SK-N-SH treated with all-trans-retinoic acid at 6 μM for 48 hours (cell line): ENCODE measurements at regions not wholly inside any gene's neighbourhood (a gene's known extent, or its start where the extent isn't known, plus 50 kb on each side); places are given as distances from the start of the nearest gene placed in this dataset.

ENCODE experiments used
- CSDC2 ChIP-seq: fragments of 250-450 bp; sonication (Bioruptor Pico); IDR thresholded peaks from 2 replicates; pipeline ENCODE4 v1.5.0; 2020; ENCODE audit warnings: mild to moderate bottlenecking, moderate library complexity
- RARB ChIP-seq: fragments of 250-450 bp; sonication (Bioruptor Pico); IDR thresholded peaks from 2 replicates; pipeline ENCODE4 v1.8.0; 2021; ENCODE audit warnings: mild to moderate bottlenecking, moderate library complexity

DNA sequence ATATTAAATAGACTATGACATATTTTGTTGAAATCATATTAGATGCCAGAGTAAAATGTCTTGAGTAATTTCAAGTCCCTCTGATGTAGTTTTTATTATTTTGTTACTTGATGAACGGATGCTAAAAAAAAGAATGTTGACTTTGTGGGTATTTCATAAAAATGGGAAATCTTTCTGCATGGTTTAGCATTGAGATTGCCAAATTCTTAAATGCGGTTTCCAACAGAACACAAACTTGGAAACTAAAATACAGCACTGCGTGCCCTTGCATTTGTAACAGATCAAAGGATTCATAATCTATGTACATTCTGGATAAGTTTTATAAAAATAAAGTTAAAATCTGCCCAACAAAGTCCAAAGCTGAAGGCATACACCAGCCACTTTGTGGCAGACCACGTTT, 425.5 kb upstream of the DAB2 start:
- TF ChIP-seq RARB (CRISPR knock-in tag), result no peak
- TF ChIP-seq CSDC2 (CRISPR knock-in tag), result no peak
